Stomach (tissue), 4 donors: ENCODE measurements at regions not wholly inside any gene's neighbourhood (a gene's known extent, or its start where the extent isn't known, plus 50 kb on each side); places are given as distances from the start of the nearest gene placed in this dataset.

Experiments used
- CTCF ChIP-seq, 7 experiments: fragments of 450-650 bp in 4 of 7; fragments of 200-600 bp in 3 of 7; sonication (generic) in 3 of 7; IDR thresholded peaks; one replicate each; pipeline ENCODE4 v1.5.1; 2016 to 2019; ENCODE audit warnings: antibody characterized with exemption in 7 of 7, control low read depth in 2 of 7, mild to moderate bottlenecking in 1 of 7
- POLR2A ChIP-seq, 4 donors: fragments of 450-650 bp; IDR thresholded peaks; one replicate each; pipeline ENCODE4 v1.6.1; 2016; ENCODE audit warnings: antibody characterized with exemption in 4 of 4, control low read depth in 2 of 4, mild to moderate bottlenecking in 1 of 4, moderate library complexity in 1 of 4
- POLR2AphosphoS5 ChIP-seq, 3 donors: sonication (generic); formaldehyde crosslinking; IDR thresholded peaks; one replicate each; pipeline ENCODE4 v1.6.1; 2016; ENCODE audit warnings: antibody characterized with exemption in 3 of 3

DNA sequence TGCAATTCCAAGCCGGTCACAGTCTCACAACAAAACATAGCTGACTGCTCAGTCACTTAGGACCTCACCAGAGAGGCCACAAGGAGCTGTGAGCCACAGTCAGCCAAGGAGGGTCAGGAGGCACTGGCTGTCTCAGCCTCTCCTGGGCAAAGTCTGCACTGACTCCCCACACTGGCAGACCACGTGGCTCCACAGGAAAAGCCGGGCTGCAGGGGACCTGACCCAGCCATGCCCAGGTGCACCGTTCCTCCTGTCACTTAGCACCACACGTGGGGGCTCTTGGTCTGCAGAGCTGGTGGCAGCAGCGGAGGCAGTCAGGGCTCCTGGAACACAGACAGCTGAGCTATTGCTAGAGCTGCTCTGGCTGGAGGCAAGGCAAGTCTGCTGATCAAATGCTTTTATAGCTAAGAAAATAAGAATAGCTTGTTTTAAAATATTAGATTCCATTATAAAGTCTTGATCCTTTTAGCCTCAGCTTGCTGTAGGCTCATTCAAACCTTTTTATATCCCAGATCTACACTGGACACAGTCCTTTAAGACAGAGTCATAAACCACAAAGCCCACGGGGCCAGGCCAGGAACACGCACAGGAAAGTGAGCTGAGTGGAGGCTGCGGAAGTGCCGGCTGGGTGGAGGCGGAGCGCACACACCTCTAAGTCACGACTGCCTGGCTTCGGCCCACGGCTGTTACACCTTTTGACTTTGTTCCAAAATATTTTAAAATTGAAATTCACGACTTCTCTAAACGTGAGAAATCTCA, 744.1 kb downstream of the UQCRFS1 start:
- TF ChIP-seq CTCF (IDR thresholded peaks at IDR 0.05): no peak
- no peak for TF ChIP-seq POLR2A (IDR thresholded peaks at IDR 0.05)
- TF ChIP-seq POLR2AphosphoS5 (IDR thresholded peaks at IDR 0.05): no peak
